OCI-LY1 (cell line): ENCODE measurements at regions not wholly inside any gene's neighbourhood (a gene's known extent, or its start where the extent isn't known, plus 50 kb on each side); places are given as distances from the start of the nearest gene placed in this dataset.

Experiments used
- H2AFZ ChIP-seq: fragments of 200-600 bp; sonication (generic), shearing (Covaris generic); 2 replicates; pipeline ENCODE4 v1.6.0; 2014; ENCODE audit warnings: antibody characterized with exemption, mild to moderate bottlenecking, low read length
- H3F3A ChIP-seq: fragments of 200-600 bp; sonication (generic), shearing (Covaris generic); 2 replicates; pipeline ENCODE4 v1.6.0; 2014; ENCODE audit warnings: mild to moderate bottlenecking, antibody characterized with exemption, low read length, moderate library complexity; ENCODE audit not compliant: insufficient read depth
- H3K27ac ChIP-seq: fragments of 200-600 bp; sonication (generic); 2 replicates; pipeline ENCODE4 v1.5.1; 2014; ENCODE audit warnings: low read length, mixed run types, mild to moderate bottlenecking, low read depth; ENCODE audit not compliant: poor library complexity, severe bottlenecking
- H3K27me3 ChIP-seq: fragments of 200-600 bp; sonication (generic); 2 replicates; pipeline ENCODE4 v1.6.0; 2014; ENCODE audit warnings: antibody characterized with exemption, mild to moderate bottlenecking, low read length, moderate library complexity; ENCODE audit not compliant: insufficient read depth
- H3K36me3 ChIP-seq: fragments of 200-600 bp; sonication (generic); 2 replicates; pipeline ENCODE4 v1.6.1; 2014; ENCODE audit warnings: mild to moderate bottlenecking, antibody characterized with exemption, low read length, moderate library complexity, mixed read lengths; ENCODE audit not compliant: insufficient read depth
- H3K4me1 ChIP-seq: fragments of 200-600 bp; sonication (generic); 2 replicates; pipeline ENCODE4 v1.5.1; 2014; ENCODE audit warnings: mild to moderate bottlenecking, low read length, moderate library complexity; ENCODE audit not compliant: insufficient read depth, severe bottlenecking
- H3K4me2 ChIP-seq: fragments of 200-600 bp; sonication (generic), shearing (Covaris generic); 2 replicates; pipeline ENCODE4 v1.6.1; 2014; ENCODE audit warnings: low read length
- H3K4me3 ChIP-seq: fragments of 200-600 bp; sonication (generic); 2 replicates; pipeline ENCODE4 v1.5.1; 2014; ENCODE audit warnings: low read length, low read depth, mild to moderate bottlenecking, mixed read lengths; ENCODE audit not compliant: poor library complexity, severe bottlenecking
- H3K79me2 ChIP-seq: fragments of 200-600 bp; shearing (Covaris generic); 2 replicates; pipeline ENCODE4 v1.6.1; 2016; ENCODE audit warnings: mixed run types, low read length, mixed read lengths; ENCODE audit not compliant: insufficient read depth
- H3K9ac ChIP-seq: fragments of 200-600 bp; sonication (generic), shearing (Covaris generic); 2 replicates; pipeline ENCODE4 v1.6.1; 2014; ENCODE audit warnings: mild to moderate bottlenecking, low read length, mixed read lengths
- H3K9me2 ChIP-seq: fragments of 200-600 bp; sonication (generic), shearing (Covaris generic); 2 replicates; pipeline ENCODE4 v1.6.1; 2014; ENCODE audit warnings: low read depth, mild to moderate bottlenecking, low read length, mixed read lengths
- H3K9me3 ChIP-seq: fragments of 200-600 bp; shearing (Covaris generic); 2 replicates; pipeline ENCODE4 v1.6.1; 2014; ENCODE audit warnings: low read length, mixed read lengths
- H4K20me1 ChIP-seq: fragments of 200-600 bp; sonication (generic), shearing (Covaris generic); 2 replicates; pipeline ENCODE4 v1.6.0; 2016; ENCODE audit warnings: mild to moderate bottlenecking, low read length; ENCODE audit not compliant: insufficient read depth
- EZH2 ChIP-seq: fragments of 200-600 bp; sonication (generic), shearing (Covaris generic); IDR thresholded peaks from 2 replicates; pipeline ENCODE4 v1.8.0; 2017; ENCODE audit warnings: borderline replicate concordance, mixed run types, mild to moderate bottlenecking, antibody characterized with exemption, low read length, moderate library complexity, mixed read lengths
- TF ChIP-seq, protein P1 (sequence below): fragments of 200-600 bp; sonication (generic), shearing (Covaris generic); IDR thresholded peaks from 2 replicates; pipeline ENCODE4 v1.5.1; 2017; ENCODE audit warnings: mild to moderate bottlenecking, antibody characterized with exemption, low read length, moderate library complexity, mixed read lengths

DNA sequence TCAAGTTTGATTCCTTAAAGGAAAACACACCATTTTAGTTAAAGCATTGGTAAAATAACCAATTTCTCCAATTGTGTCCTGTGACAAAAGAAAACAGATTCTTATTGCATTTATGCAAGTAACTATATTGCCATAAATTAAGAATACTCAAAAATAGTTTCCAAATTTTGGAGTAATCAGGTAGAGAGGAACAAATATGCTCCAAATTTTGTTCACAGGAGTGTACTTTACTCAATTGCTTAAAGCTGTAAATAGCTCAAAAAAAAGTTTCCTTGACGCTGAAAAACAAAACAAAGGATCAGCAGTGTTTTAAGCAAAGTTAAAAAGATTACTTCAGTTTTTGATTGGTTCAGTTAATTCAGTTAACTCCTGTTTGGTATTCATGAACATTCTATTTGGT lies 52.2 kb upstream of the INHBA start:
- TF ChIP-seq, protein P1, sequence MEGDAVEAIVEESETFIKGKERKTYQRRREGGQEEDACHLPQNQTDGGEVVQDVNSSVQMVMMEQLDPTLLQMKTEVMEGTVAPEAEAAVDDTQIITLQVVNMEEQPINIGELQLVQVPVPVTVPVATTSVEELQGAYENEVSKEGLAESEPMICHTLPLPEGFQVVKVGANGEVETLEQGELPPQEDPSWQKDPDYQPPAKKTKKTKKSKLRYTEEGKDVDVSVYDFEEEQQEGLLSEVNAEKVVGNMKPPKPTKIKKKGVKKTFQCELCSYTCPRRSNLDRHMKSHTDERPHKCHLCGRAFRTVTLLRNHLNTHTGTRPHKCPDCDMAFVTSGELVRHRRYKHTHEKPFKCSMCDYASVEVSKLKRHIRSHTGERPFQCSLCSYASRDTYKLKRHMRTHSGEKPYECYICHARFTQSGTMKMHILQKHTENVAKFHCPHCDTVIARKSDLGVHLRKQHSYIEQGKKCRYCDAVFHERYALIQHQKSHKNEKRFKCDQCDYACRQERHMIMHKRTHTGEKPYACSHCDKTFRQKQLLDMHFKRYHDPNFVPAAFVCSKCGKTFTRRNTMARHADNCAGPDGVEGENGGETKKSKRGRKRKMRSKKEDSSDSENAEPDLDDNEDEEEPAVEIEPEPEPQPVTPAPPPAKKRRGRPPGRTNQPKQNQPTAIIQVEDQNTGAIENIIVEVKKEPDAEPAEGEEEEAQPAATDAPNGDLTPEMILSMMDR = no peak
- TF ChIP-seq EZH2 = no peak
- Histone ChIP-seq H4K20me1 (no peaks in the 10 kb centered on the region), H3K9me2 (no peaks in the 10 kb centered on the region), H3K36me3 (no peaks in the 10 kb centered on the region), H3K4me2 (no peak overlapping the region), H3K9me3 (peaks cover 16% of the 10 kb centered on the region), H3K79me2 (no peaks in the 10 kb centered on the region), H3K27ac (no peak overlapping the region), H3K4me3 (no peak overlapping the region), H3K4me1 (no peaks in the 10 kb centered on the region), H3K9ac (no peak overlapping the region), H3F3A (no peaks in the 10 kb centered on the region), H2AFZ (no peak overlapping the region), H3K27me3 (no peaks in the 10 kb centered on the region)

DNA sequence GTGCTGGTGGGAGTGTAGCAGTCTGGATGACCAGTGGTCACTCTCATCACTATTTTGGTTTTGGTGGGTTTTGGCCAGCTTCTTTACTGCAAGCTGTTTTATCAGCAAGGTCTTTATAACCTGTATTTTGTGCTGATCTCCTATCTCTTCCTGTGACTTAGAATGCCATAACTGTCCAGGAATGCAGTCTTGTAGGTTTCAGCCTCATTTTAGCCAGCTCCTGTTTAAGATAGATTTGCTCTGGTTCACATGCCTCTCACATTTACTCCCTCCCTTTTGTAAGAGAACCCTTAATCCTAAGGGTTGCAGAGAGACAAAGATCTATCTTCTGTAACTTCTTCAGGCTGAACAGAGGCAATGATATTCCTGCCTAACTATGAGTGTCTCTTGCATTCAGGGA lies 51.2 kb upstream of the INHBA start:
- no peak overlapping the region for H3K4me3 ChIP-seq
- no peaks in the 10 kb centered on the region for H3K27me3 ChIP-seq
- no peak overlapping the region for H3K4me2 ChIP-seq
- H3K27ac ChIP-seq = no peak overlapping the region
- H3K9me3 ChIP-seq = peaks cover 16% of the 10 kb centered on the region
- H3K79me2 ChIP-seq = no peaks in the 10 kb centered on the region
- TF ChIP-seq EZH2 = no peak
- TF ChIP-seq, protein P1 = no peak
- H3K36me3 ChIP-seq = no peaks in the 10 kb centered on the region
- H2AFZ ChIP-seq = no peak overlapping the region
- H3F3A ChIP-seq = no peaks in the 10 kb centered on the region
- no peaks in the 10 kb centered on the region for H3K4me1 ChIP-seq
- H3K9me2 ChIP-seq = no peaks in the 10 kb centered on the region
- H4K20me1 ChIP-seq = no peaks in the 10 kb centered on the region
- H3K9ac ChIP-seq = no peak overlapping the region
